EH (cell line): ENCODE measurements at regions not wholly inside any gene's neighbourhood (a gene's known extent, or its start where the extent isn't known, plus 50 kb on each side); places are given as distances from the start of the nearest gene placed in this dataset.

Experiments
- DNase-seq: peaks from one replicate; pipeline ENCODE4 v3.0.0-alpha.2; 2015; ENCODE audit warnings: low read depth

DNA sequence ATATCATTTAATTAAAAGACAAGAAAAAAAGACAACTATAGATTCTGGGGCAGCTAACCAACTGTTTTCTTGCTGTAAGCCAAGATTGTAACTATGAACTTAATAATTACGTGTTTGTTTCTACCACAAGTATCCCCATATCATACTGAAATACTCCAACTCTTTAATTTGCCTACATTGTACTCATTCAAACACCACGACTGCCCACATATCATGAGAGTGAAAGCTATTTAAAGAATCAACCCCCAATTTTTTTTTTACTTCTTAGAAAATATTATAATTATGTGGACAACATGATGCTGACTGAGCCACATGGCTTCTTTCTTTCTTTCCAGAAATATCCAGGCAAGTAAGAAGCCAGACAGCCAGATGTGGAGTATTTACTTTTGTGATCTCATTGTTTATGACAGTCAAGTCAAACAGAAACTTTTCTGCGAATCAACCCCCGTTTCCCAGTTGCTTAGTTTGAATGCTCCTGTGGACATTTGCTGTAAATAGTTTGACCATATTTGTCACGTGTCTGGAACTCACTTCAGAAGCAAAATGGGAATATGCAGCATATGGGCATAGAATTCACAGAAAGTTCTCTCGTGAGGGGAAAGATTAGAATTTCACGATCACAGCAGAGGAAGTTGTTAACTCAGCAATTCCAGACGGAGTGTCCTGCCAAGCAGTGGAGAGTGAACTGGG lies 126.8 kb upstream of the PSMD7 start:
- DNase-seq = peak; percentile 4

- DNase-seq = no peak
Measured at GRCh38 chr16:74169066-74169465, 127.5 kb upstream of the PSMD7 start.

- DNase-seq = no peak
Measured at GRCh38 chr16:74168445-74168844, 128.2 kb upstream of the PSMD7 start.

DNA sequence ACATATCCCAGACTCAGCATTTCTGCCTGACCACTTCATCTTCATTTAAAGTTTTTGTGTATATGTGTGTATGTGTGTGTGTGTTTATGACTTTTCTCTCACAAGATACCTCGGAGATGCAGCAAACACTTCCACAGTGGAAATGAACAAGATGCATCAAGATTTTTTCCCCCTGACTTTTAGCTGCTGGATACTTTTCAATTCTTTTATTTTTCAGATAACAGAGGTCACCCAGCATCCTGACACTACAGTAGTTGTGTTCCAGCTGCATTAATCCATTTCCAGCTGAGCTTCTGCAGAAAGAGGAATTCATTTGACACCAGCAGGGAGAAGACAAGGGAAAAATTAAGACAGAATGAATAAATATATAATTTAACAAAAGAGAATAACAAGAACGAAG lies 130.2 kb upstream of the PSMD7 start:
- DNase-seq = no peak

DNA sequence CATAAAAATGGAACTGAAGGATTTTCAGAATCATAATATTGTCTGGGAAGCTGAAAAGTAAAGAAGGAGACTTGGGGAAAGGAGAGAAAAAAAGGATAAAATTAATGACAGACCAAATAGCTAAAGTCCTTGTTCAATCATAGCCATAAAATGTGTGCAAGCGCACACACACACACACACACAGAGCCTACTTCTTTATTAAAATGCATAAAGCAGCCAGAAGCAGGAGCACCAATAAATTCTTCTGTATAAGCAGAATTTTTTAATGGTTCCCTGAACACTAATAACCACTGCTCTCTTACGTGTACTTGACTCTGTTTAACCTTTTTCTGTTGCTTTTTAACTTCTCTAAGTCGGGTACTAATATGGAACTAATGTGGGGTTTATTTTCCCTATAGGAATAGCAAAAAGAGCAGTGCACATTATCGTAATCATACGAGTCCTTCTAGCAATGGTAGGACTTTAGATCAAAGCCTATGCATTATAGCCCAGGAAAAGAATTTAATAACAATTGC lies 131.0 kb upstream of the PSMD7 start:
- DNase-seq = no peak

DNA sequence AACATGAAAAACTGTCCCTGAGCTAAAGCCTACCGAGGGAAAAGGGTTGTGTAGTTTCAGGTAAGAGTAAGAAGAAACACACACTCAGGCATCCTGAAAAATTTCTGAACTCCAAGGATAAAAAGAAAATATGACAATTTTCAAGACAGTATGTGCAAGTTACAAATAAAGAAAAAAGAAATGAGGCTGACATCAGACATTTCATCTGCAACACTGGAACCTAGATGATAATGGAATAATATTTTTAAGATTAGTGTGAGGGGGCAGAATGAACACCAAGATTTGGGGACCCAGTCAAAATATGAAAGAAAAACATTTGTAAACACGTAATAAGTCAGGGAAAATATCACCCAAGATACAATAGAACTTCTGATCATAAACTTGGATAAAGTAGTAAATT lies 135.9 kb upstream of the PSMD7 start:
- no peak for DNase-seq

DNA sequence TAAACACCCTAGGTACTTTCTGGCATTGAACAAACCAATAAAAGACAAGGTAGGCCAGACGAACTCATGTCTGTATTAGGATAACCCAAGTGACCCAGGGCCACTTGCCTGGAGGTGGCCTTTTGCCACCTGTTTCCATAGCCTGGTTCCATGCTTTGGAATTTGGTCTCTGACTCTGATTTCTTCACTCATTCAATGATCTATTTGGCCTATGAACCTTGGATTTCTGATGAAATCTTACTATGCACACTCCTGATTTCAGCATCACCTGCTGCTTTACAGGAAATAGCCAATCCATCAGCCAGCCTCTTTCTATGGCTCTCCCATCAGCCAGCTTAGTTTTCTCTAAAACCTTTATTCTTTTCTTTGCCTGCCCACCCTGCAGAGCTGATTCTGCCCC lies 142.8 kb upstream of the PSMD7 start:
- no peak for DNase-seq

GRCh38 chr16:74146643-74147042 lies 150.0 kb upstream of the PSMD7 start:
- no peak for DNase-seq

GRCh38 chr16:74143171-74143570 lies 153.4 kb upstream of the PSMD7 start:
- no peak for DNase-seq

DNA sequence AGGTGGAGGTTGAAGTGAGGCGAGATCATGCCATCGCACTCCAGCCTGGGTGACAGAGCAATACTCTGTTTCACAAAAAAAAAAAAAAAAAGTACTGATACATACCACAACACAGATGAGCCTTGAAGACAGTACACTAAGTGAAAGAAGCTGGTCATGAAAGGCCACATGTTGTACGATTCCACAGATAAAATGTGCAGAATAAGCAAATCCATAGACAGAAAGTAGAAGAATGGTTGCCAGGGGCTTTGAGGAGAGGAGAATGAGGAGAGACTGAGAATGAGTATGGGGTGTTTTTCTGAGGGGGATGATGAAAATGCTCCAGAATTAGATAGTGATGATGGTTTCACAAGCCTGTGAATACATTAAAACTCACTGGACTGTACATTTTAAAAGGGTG lies 155.6 kb upstream of the PSMD7 start:
- DNase-seq = no peak

DNA sequence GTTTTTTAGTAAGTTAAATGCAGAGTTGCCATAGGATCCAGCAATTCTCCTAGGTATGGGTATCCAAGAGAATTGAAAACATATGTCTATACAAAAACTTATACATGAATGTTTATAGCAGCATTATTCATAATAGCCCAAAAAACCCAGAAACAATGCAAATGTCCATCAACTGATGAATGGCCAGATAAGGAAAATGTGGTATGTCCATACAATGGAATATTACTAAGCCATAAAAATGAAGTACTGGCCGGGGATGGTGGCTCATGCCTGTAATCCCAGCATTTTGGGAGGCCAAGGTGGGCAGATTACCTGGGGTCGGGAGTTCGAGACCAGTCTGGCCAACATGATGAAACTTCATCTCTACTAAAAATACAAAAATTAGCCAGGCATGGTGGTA lies 156.1 kb upstream of the PSMD7 start:
- no peak for DNase-seq

- no peak for DNase-seq
Measured at GRCh38 chr16:74123826-74124225, 172.8 kb upstream of the PSMD7 start.

DNA sequence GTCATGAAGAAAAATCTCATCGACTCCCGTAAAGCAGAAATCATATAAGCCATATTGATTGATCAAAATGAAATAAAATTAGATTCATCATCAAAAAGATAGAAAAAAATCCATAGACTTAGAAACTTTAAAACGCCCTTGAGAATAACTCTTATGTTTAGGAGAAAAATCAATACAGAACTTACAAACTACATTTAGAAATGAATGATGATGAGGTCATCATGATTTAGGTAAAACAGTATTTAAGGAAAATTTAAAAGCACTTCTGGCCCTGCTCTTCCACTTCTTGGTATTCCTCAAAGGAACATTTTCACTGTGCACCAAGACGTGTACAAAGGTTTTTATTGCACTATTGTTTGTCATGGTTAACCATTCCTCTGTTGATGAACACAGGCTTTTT lies 173.4 kb upstream of the PSMD7 start:
- no peak for DNase-seq

DNA sequence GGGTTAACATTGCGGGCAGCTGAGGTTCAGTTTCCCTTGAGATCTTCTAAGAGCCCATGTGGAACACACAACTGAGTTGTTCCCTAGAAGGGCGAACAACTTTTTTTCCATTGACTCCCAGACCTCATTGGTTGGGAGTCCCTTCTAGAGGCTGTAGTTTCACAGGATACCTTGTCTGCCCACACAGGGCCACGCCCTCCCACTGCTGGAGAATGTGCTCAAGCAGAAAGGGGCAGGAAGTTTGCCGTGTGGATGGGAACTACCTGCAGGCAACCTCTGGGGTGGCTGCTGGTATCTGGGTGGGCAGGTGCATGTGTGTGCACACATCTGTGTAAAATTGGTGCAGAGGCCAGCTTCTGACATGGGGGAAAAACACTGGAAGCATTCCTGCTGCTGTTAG lies 178.8 kb upstream of the PSMD7 start:
- no peak for DNase-seq

- no peak for DNase-seq
Measured at GRCh38 chr16:74113545-74113944, 183.1 kb upstream of the PSMD7 start.

- DNase-seq = no peak
Measured at GRCh38 chr16:74111456-74111982, 185.1 kb upstream of the PSMD7 start.

DNA sequence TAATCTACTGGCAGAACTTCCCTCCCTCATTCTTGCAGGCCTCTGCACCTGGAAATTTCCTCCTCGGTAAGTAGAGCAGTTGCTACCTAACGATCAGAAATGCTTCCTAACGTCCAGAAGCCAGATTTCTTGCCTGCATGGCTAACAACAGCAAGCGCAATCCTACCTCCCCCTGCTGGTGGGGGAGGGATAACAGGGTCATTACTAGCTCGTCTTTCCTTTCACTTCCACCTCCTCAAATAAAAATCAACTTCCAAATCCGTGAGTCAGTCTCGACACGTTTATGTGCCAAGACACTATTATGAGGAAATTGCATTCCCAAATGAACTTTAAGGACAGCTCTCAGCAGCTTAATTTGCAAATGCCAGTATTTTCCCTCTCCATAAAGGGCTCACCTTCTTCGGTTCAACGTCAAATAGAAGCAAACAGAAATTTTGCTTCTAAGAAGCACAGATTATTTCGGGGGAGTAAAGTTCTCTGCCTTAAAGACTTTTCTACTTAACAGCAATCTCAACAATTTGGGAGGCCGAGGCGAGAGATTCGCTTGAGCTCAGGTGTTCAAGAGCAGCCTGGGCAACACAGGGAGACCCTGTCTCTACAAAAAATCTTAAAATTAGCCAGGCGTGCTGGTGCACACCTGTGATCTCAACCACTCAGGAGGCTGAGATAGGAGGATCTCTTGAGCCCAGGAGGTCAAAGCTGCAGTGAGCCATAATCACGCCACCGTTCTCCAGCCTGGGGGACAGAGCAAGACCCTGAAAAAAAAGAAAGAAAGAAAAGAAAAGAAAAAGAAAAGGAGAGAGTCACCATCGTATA lies 188.6 kb upstream of the PSMD7 start:
- DNase-seq = peak; percentile 20

DNA sequence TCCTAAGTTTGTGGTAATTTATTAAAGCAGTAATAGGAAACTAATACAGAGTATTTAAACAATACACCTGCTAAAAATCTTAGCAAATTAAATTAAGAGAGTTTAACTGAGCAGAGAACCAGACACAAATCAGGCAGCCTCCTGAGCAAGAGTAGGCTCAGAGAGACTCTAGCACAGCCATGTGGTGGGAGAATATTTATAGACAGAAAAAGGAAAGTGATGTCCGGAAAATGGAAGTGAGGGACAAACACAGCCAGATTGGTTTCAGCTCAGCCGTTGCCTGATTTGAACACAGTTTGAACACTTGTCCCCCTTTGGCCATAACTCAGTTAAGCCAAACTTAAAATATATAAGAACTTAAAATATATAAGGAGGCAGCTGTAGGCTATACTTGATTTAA lies 192.6 kb upstream of the PSMD7 start:
- no peak for DNase-seq

- no peak for DNase-seq
Measured at GRCh38 chr16:74101379-74102137, 195.1 kb upstream of the PSMD7 start.

DNA sequence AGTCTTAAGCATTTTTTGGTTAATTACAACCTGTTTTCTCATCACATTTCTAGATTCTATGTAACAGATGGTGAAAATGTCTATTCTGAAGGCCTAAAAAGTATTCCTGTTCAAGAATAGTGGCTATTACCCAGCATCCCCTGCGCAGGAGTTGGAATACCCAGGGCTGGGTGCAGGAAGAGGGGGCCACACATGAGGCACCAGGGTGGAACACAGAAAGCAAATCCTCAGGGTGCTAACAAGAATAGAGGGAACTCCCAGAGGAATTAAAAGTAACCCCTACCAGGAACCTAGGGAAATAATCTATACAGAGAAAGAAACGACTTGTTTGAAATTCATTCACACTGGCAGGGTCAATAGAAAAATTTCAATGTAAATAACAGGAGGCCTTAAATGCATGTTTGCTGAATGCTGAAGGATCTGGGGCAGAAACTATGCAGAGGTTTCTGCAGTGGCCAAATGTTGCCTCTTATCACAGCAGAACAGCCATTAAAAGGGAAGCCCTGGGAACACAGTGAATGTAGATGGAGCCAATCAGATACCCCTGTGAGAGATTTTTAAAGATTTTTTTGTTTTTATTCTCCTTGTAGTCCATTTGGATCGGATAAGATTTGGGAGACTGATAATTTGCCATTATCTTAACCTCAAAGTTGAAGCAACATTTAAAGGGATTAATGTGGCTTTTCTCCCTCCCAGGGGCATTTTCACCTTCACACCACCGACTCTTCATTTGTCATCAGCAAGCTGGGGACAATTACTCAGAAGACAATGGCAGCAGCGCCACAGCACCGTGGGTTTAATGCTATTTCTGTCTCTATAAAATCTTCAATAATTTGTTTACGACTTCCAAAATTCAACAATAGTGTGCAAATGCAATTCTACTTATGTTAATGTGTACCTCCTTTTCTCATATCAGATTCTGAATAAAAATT lies 196.0 kb upstream of the PSMD7 start:
- DNase-seq = no peak

- DNase-seq = no peak
Measured at GRCh38 chr16:74099530-74099929, 197.1 kb upstream of the PSMD7 start.
